ENCODE measurements at regions not wholly inside any gene's neighbourhood (a gene's known extent, or its start where the extent isn't known, plus 50 kb on each side); places are given as distances from the start of the nearest gene placed in this dataset.

DNA sequence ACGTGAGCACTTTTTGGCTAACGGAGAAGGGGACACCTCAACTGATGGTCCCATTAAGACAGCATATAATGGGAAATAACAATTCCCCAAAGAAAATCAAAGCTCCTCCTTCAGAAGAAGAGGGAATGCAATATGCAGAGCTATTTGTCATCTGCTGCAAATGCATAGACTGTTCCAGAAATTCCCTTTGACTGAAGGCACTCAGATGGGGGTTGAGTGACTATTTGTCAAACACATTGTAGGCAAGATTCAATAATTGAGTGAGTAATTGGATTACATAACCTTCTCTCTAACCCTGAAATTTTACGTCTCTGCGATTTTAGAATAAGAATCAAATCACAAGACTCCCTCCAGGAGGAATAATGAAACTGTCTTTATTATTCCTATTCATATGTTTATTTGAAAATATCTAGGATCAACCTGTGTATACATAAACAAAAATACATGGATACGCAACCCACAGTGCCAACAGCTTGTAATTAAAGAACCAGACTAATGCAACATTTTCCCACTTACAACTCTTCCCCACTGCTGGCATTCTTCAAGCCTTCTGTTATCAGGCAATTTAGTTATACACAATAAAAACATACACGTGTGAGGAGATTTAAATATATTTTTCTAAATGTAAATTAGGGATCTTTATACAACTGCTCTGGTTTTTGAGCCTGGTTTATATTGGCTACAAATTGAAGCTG, 256.6 kb downstream of the GBA3 start:
- no peak for DNase-seq (ENCODE audit: low spot score)

GRCh38 chr4:22947851-22948250, 255.1 kb downstream of the GBA3 start:
- no peak for DNase-seq (ENCODE audit: low spot score)

GRCh38 chr4:22942920-22943559, 250.3 kb downstream of the GBA3 start:
- DNase-seq (ENCODE audit: low spot score): no peak

GRCh38 chr4:22941688-22942375, 249.1 kb downstream of the GBA3 start:
- no peak for DNase-seq (ENCODE audit: low spot score)

DNA sequence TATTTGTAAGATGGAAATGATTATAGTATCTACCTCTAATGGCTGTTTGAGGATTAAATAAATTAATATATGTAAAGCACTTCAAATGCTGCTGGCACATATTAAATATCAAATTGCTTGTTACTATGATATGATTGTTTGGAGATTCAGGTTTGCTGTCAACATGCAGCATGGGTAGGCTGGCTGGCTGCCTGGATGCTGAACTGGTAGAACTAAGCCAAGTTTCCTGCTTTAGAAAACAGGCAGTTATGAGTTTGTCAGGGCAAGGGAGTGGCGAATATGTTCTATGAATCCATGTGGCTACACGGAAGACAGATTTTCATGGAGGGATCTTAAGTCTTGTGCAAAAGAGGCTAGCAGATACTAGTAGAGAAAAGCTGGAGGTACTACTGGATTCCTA, 239.6 kb downstream of the GBA3 start:
- no peak for DNase-seq (ENCODE audit: low spot score)

GRCh38 chr4:22922426-22922825, 229.7 kb downstream of the GBA3 start:
- DNase-seq (ENCODE audit: low spot score): no peak

DNA sequence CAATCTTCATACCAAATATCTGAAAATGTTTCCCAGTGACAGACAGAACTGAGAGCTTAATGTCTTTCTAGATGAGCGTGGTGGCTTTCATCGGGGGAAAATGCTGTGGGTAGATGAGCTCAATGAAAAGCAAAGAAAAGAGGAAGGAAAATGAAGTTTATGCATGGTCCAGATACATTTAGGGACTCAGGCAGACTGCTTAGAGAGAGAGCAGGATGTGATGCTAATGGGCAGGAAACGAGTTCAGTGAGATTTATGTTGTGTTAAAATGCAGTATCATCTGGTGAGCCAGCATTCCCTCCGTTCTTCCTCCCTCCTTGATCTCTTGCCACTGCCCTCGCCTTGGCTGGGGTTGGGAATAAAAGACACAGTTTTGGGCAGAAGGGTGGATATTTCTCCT, 229.2 kb downstream of the GBA3 start:
- DNase-seq (ENCODE audit: low spot score): no peak

DNA sequence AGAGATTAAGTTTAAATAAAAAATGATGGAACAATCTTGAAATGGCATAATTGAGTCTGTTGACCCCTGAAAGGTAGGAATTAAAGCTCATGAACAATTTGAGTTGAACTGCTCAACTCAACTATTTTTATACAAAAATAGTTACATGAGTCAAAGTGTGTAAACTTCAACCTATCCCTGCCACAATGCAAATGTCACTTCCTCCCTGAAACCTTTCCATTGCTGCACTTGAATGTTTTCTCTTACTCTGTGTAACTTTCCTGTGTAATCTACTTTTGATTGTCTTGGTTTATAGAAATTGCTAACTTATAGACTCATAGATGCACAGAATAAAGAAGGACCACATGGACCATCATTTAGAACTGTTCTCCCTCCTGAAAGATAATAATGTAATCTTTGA, 218.5 kb downstream of the GBA3 start:
- DNase-seq (ENCODE audit: low spot score): no peak

DNA sequence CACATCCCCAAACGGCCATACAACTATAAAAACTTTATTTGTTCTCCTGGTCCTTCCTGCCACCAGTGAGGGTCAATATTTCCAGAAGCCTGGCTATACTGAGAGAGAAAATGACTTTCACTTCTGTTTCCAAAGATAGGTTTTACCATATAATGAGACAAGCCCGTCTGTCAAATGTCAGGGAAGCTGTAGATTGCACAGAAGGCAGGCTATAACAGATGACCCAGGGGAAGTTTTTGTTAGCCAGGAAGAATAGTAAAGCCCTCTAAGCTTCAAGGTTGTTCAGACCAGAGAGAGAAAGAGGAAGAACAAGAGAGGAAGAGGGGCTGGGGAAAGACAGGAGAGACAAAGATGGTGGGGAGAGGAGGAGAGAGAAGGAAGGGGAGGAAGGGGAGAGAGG, 217.5 kb downstream of the GBA3 start:
- DNase-seq (ENCODE audit: low spot score): no peak

GRCh38 chr4:22906045-22906444, 213.3 kb downstream of the GBA3 start:
- no peak for DNase-seq (ENCODE audit: low spot score)

DNA sequence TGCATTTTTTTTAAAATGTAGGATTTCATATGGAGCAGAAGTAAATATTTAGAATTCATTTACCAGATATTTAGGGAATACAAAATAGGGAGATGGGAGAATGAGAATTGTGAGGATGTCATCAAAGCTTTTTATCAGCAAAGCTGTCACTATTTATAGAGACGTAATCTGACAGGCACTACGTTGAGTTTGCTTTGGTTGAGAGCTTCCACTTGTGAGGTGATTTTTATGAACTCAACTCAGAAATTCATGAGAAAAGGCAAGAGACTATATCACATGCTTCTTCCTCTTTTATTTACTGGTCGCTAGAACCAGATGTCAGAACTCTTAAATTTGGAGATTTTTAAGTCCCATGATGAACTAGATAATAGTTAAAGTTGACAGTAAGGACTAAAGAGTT, 211.2 kb downstream of the GBA3 start:
- no peak for DNase-seq (ENCODE audit: low spot score)

GRCh38 chr4:22901631-22902030, 208.9 kb downstream of the GBA3 start:
- no peak for DNase-seq (ENCODE audit: low spot score)

GRCh38 chr4:22900876-22901275, 208.1 kb downstream of the GBA3 start:
- DNase-seq (ENCODE audit: low spot score): no peak

GRCh38 chr4:22897520-22898108, 204.9 kb downstream of the GBA3 start:
- no peak for DNase-seq (ENCODE audit: low spot score)

DNA sequence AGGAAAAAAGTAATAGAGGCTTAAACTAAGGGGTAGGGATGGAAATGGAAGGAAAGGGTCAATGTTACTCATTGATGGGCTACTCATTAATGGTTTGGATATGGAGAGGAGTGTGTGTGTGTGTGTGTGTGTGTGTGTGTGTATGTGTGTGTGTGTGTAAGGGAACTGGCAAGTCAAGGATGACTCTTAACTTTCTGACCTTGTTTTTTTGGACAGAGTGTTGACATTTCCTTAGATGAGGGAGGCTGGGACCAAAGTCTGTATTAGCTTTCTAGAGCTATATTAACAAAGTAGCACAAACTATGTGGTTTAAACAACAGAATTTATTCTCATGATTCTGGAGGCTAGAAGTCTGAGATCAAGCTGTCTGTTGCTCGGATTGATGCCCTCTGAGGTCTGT, 202.7 kb downstream of the GBA3 start:
- DNase-seq (ENCODE audit: low spot score): no peak

DNA sequence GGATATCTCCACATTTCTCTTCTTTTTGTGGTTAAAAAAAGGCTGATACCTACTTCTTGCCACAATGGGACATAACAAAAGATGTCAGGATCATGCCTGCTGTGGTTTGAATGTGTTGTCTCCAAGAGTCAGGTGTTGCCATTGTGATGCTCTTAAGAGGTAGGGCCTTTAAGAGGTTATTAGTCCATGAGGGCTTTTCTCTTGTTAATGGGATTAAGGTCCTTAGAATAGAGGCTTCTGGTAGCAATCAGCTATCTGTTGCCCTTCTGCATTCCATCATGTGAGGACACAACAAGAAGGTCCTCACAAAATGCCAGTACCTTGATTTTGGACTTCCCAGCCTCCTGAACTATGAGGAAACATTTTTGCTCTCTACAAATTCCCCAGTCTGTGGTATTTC, 191.4 kb downstream of the GBA3 start:
- no peak for DNase-seq (ENCODE audit: low spot score)

- no peak for DNase-seq (ENCODE audit: low spot score)
Observed at GRCh38 chr4:22881411-22881810, 188.7 kb downstream of the GBA3 start.

GRCh38 chr4:22877486-22878052, 184.8 kb downstream of the GBA3 start:
- DNase-seq (ENCODE audit: low spot score): no peak

DNA sequence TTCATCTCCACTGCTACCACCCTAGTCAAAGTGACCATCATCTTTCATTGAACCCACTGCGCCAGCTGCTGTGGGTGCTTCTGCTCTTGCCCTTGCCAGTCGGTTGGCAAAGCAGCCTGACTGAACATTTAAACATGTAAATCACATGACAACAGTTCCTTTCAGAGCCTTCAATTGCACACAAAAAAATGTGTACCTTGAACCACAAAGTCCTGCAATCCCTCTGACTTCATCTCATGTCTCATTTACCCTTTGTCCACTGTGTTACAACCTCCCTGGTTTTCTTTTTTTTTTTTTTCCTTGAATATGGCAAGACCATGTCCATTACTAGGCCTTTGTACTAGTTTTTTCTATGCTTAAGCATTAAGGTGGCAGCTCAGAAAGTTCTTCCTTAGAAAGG, 183.5 kb downstream of the GBA3 start:
- no peak for DNase-seq (ENCODE audit: low spot score)

- no peak for DNase-seq (ENCODE audit: low spot score)
Observed at GRCh38 chr4:22875587-22876257, 183.0 kb downstream of the GBA3 start.

DNA sequence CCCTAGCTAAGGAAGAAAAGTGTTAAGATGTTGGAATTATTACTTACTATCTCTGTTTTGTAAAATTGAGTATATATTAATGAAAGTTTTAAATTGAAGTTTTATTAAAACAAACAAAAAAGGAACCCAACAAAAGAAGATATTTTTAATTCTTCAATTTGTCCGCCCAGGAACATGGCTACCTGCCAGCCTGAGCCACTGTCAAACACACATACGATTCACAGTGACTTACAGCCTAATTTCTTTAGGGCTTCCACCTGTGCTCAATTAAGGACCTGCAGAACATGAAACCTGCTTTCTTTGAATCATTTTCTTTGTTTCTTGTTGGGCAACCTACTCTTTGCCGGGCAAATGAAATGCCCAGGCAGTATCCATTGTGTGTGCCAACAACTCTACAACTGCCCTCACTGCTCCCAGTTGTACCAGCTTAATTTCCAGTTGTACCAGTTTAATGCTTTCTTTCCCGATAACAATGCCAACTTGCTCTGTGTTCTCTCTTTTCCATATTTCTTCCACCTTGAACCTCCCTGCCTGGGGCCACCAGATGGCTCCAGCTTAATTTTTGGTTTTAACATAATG, 181.7 kb downstream of the GBA3 start:
- DNase-seq (ENCODE audit: low spot score): no peak

- no peak for DNase-seq (ENCODE audit: low spot score)
Observed at GRCh38 chr4:22873899-22874298, 181.2 kb downstream of the GBA3 start.

Data from globus pallidus (tissue), 1 donor.